Adrenal gland (tissue), 9 donors: ENCODE measurements at regions not wholly inside any gene's neighbourhood (a gene's known extent, or its start where the extent isn't known, plus 50 kb on each side); places are given as distances from the start of the nearest gene placed in this dataset.

Experiments used
- DNase-seq, 7 donors: peaks; one replicate each; pipeline ENCODE4 v3.0.0-alpha.2; 2019 to 2020
- H3K27ac ChIP-seq, 5 donors: fragments of 200-600 bp; sonication (generic) in 4 of 5; 1 replicate in 3 of 5; 2 replicates in 2 of 5; pipeline versions ENCODE4 v1.5.1 to v1.8.0; 2016 to 2020; ENCODE audit warnings: mild to moderate bottlenecking in 1 of 5
- H3K27me3 ChIP-seq: fragments of 200-600 bp; 2 replicates; pipeline ENCODE4 v1.8.0; 2021
- H3K36me3 ChIP-seq, 2 donors: fragments of 200-600 bp; replicated peaks in 1 of 2; 1 replicate in 1 of 2; 2 replicates in 1 of 2; pipeline versions ENCODE4 v1.5.1 to v1.8.0; 2018 to 2022
- H3K4me1 ChIP-seq, 2 donors: fragments of 200-600 bp; replicated peaks in 1 of 2; 1 replicate in 1 of 2; 2 replicates in 1 of 2; pipeline versions ENCODE4 v1.5.1 to v1.8.0; 2018 to 2021
- H3K4me3 ChIP-seq, 4 donors: fragments of 200-600 bp; sonication (generic) in 3 of 4; one replicate each; pipeline ENCODE4 v1.5.1; 2016 to 2018
- H3K9me3 ChIP-seq, 3 donors: fragments of 200-600 bp; sonication (generic) in 1 of 3; replicated peaks in 1 of 3; 1 replicate in 2 of 3; 2 replicates in 1 of 3; pipeline versions ENCODE4 v1.5.1 to v1.8.0; 2016 to 2021
- POLR2A ChIP-seq, 2 donors: fragments of 450-650 bp; IDR thresholded peaks; one replicate each; pipeline ENCODE4 v1.6.1; 2017; ENCODE audit warnings: antibody characterized with exemption in 2 of 2, mild to moderate bottlenecking in 2 of 2, moderate library complexity in 1 of 2
- WGBS, 4 donors: extraction: QIAGEN DNeasy Blood & Tissue Kit in 2 of 4; methylation state at CpG; one replicate each; pipeline versions ENCODE4 v1.1.5 to v1.1.7; 2013 to 2017; 5-methylcytosine and 5-hydroxymethylcytosine counted together
- intact Hi-C, 2 donors: fragments of 100-400 bp; cut with DNase I; formaldehyde crosslinking; loops; one replicate each; pipeline versions ENCODE4 v1.14.1 to v1.15.0; 2022 to 2023
- TF ChIP-seq, protein P1 (sequence below), 6 experiments: fragments of 450-650 bp in 4 of 6; fragments of 200-600 bp in 2 of 6; sonication (generic) in 1 of 6; IDR thresholded peaks; 1 replicate in 5 of 6; 2 replicates in 1 of 6; pipeline versions ENCODE4 v1.5.1 to v1.8.0; 2016 to 2021; ENCODE audit warnings: antibody characterized with exemption in 6 of 6, mild to moderate bottlenecking in 2 of 6, moderate library complexity in 1 of 6
- donor health status: healthy with polysubstance abuse.
- donor health status: Bipolar disorder and iron deficiency.
- donor health status: DM: yes; HTN: yes; CAD: no.
- donor health status: DM: no; HTN: no; CAD: no.
- donor health status: DM: no; HTN: no; CAD: no.

DNA sequence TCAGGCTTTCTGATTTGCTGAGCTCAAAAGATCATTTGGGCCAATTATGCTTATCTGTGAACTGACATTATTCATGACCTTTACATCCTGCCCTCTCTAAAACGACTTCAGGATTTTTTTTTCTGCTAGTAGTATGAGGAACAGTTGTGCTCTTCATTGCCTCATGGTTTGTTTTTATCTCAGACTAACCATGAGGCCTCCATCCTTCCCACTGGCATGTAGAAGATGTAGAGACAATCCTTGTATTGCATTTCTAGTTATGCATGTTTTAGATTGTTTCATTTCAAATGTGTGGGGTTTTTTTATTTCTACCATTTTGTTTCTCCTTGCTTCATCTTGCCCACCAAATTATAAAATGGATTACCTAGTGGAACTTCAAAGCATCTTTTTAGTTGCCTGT, 82.8 kb upstream of the C1orf87 start:
- no peak for TF ChIP-seq POLR2A (IDR thresholded peaks at IDR 0.05)
- TF ChIP-seq, protein P1, sequence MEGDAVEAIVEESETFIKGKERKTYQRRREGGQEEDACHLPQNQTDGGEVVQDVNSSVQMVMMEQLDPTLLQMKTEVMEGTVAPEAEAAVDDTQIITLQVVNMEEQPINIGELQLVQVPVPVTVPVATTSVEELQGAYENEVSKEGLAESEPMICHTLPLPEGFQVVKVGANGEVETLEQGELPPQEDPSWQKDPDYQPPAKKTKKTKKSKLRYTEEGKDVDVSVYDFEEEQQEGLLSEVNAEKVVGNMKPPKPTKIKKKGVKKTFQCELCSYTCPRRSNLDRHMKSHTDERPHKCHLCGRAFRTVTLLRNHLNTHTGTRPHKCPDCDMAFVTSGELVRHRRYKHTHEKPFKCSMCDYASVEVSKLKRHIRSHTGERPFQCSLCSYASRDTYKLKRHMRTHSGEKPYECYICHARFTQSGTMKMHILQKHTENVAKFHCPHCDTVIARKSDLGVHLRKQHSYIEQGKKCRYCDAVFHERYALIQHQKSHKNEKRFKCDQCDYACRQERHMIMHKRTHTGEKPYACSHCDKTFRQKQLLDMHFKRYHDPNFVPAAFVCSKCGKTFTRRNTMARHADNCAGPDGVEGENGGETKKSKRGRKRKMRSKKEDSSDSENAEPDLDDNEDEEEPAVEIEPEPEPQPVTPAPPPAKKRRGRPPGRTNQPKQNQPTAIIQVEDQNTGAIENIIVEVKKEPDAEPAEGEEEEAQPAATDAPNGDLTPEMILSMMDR (IDR thresholded peaks at IDR 0.05) = no peak
- no peaks in the 10 kb centered on the region for H3K36me3 ChIP-seq
- DNase-seq = no peak
- H3K9me3 ChIP-seq = no peaks in the 10 kb centered on the region
- no peaks in the 10 kb centered on the region for H3K4me1 ChIP-seq
- no peaks in the 10 kb centered on the region for H3K27me3 ChIP-seq
- H3K4me3 ChIP-seq = no peak overlapping the region
- intact Hi-C loops = no loop called here
- H3K27ac ChIP-seq = no peak overlapping the region
- WGBS, 4 donors = 7 to 34% (median 14%) methylated on average over 1 of the region's 1 CpG

DNA sequence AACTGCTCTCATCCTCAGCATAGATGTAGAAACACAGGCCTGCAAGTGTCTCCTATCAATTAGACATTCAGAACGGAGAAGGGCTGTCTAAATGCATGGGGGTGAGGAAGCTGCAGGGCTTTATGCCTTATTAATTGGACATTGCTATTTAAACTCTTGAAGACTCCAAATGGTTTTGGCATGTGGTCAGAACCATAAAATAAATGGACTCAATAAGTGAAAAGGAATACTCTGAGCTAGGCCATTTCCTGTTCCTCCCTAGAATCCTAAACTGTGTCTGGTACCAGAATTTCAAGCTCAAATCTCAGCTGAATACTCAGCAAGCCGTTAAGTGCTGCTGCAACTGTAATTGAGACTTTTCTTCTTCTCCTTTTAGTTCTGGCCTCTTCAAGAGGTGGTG, 80.4 kb upstream of the C1orf87 start:
- WGBS, 4 donors = 78 to 86% (median 81%) methylated on average over 2 of the region's 2 CpGs
- intact Hi-C loops = no loop called here
- no peaks in the 10 kb centered on the region for H3K9me3 ChIP-seq

DNA sequence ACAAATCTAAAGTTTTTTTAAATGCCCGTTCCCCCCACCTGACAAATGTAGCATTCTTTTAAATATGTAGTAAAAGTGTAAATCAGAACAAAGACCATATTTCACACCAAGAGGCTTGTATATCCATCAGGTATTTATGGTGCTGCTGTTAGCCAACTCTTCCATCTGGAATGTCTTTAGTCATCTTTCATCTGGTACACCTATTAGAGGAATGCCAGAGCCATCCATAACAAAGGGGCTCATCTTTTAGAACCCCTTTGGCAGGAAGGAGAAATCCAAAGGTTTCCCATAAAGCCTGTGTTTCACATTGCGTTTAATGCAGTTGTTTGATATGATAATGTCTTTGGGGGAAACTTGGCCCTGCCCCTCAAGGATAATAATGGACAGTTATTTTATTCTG, 79.3 kb upstream of the C1orf87 start:
- no peak overlapping the region for H3K27ac ChIP-seq
- DNase-seq = no peak
- WGBS, 4 donors = 72 to 78% (median 74%) methylated on average over 2 of the region's 2 CpGs
- intact Hi-C loops = no loop called here
- no peaks in the 10 kb centered on the region for H3K36me3 ChIP-seq
- H3K27me3 ChIP-seq = no peaks in the 10 kb centered on the region
- no peak for TF ChIP-seq POLR2A (IDR thresholded peaks at IDR 0.05)
- TF ChIP-seq, protein P1 (IDR thresholded peaks at IDR 0.05) = no peak
- no peaks in the 10 kb centered on the region for H3K4me1 ChIP-seq
- no peaks in the 10 kb centered on the region for H3K9me3 ChIP-seq
- no peak overlapping the region for H3K4me3 ChIP-seq

More for the DNA sequence above, 80.4 kb upstream of the C1orf87 start:
- no peak for DNase-seq
- Histone ChIP-seq H3K4me3 (no peak overlapping the region), H3K27me3 (no peaks in the 10 kb centered on the region), H3K27ac (no peak overlapping the region), H3K4me1 (no peaks in the 10 kb centered on the region), H3K36me3 (no peaks in the 10 kb centered on the region)
- TF ChIP-seq, protein P1 (IDR thresholded peaks at IDR 0.05) = no peak
- no peak for TF ChIP-seq POLR2A (IDR thresholded peaks at IDR 0.05)

DNA sequence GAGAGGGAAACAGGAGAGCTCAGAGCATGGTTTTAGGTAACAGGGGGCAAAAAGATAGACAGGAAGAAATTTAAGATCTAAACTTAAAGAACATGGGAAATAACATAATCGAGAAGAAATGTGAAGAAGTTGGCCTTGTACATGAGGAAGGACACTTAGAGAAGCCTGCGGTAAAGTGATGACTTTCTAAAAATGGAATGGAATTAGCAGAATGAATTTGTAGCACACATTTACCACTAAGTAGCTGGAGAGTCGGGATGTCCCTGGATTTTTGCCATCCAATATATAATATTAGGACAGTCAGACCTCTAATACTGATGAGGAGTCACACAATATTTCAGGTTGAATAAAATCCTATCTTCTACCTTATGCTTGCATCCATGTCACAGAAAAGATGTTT, 77.7 kb upstream of the C1orf87 start:
- intact Hi-C loops = no loop called here
- no peak for TF ChIP-seq POLR2A (IDR thresholded peaks at IDR 0.05)
- TF ChIP-seq, protein P1 (IDR thresholded peaks at IDR 0.05) = no peak
- no peaks in the 10 kb centered on the region for H3K4me1 ChIP-seq
- no peaks in the 10 kb centered on the region for H3K27me3 ChIP-seq
- no peak overlapping the region for H3K4me3 ChIP-seq
- no peaks in the 10 kb centered on the region for H3K9me3 ChIP-seq
- WGBS, 4 donors = 48 to 64% (median 58%) methylated on average over 3 of the region's 3 CpGs
- DNase-seq = no peak
- no peak overlapping the region for H3K27ac ChIP-seq
- H3K36me3 ChIP-seq = no peaks in the 10 kb centered on the region
